HG02840 (cell line): ENCODE measurements at regions not wholly inside any gene's neighbourhood (a gene's known extent, or its start where the extent isn't known, plus 50 kb on each side); places are given as distances from the start of the nearest gene placed in this dataset.
"Not testable (repeated sequence)": the region's sequence is repeated elsewhere in the genome, so short reads cannot be mapped to it uniquely, and the experiment has no call there.

Experiments used
- ATAC-seq: cut with Tn5 transposase; IDR thresholded peaks from one replicate; pipeline ENCODE4 v1.9.1; 2021; ENCODE audit warnings: mild to moderate bottlenecking, moderate library complexity, moderate number of reproducible peaks; ENCODE audit not compliant: unreplicated experiment, low FRiP score

GRCh38 chr3:106821801-106822200, 555.4 kb upstream of the CCDC54 start:
- ATAC-seq, result no peak

GRCh38 chr3:106822204-106822603, 555.0 kb upstream of the CCDC54 start:
- ATAC-seq, result no peak

GRCh38 chr3:106823701-106824100, 553.5 kb upstream of the CCDC54 start:
- ATAC-seq, result no peak

- ATAC-seq, result no peak
Observed at GRCh38 chr3:106824856-106825255, 552.4 kb upstream of the CCDC54 start.

- no peak for ATAC-seq
Observed at GRCh38 chr3:106825962-106826605, 551.2 kb upstream of the CCDC54 start.

GRCh38 chr3:106826791-106827311, 550.4 kb upstream of the CCDC54 start:
- ATAC-seq, result no peak

- no peak for ATAC-seq
Observed at GRCh38 chr3:106827515-106828213, 549.6 kb upstream of the CCDC54 start.

- no peak for ATAC-seq
Observed at GRCh38 chr3:106829206-106829605, 548.0 kb upstream of the CCDC54 start.

GRCh38 chr3:106830334-106830733, 546.9 kb upstream of the CCDC54 start:
- no peak for ATAC-seq

GRCh38 chr3:106836906-106837305, 540.3 kb upstream of the CCDC54 start:
- ATAC-seq, result no peak

GRCh38 chr3:106837616-106838015, 539.6 kb upstream of the CCDC54 start:
- no peak for ATAC-seq

GRCh38 chr3:106839576-106840280, 537.5 kb upstream of the CCDC54 start:
- ATAC-seq, result no peak

- ATAC-seq, result no peak
Observed at GRCh38 chr3:106840319-106840718, 536.9 kb upstream of the CCDC54 start.

GRCh38 chr3:106842151-106842550, 535.1 kb upstream of the CCDC54 start:
- ATAC-seq, result no peak

- no peak for ATAC-seq
Observed at GRCh38 chr3:106844638-106845037, 532.6 kb upstream of the CCDC54 start.

- no peak for ATAC-seq
Observed at GRCh38 chr3:106848099-106848498, 529.1 kb upstream of the CCDC54 start.

GRCh38 chr3:106850437-106850836, 526.8 kb upstream of the CCDC54 start:
- no peak for ATAC-seq

- ATAC-seq, result not testable (repeated sequence)
Observed at GRCh38 chr3:106858321-106858720, 518.9 kb upstream of the CCDC54 start.

GRCh38 chr3:106860182-106860581, 517.1 kb upstream of the CCDC54 start:
- no peak for ATAC-seq

GRCh38 chr3:106862067-106862466, 515.2 kb upstream of the CCDC54 start:
- ATAC-seq, result no peak

- ATAC-seq, result no peak
Observed at GRCh38 chr3:106877627-106878026, 499.6 kb upstream of the CCDC54 start.
